MM.1S (cell line): ENCODE measurements at regions not wholly inside any gene's neighbourhood (a gene's known extent, or its start where the extent isn't known, plus 50 kb on each side); places are given as distances from the start of the nearest gene placed in this dataset.

ENCODE experiments used
- CTCF ChIP-seq: fragments of 300-600 bp; sonication (generic); IDR thresholded peaks from 2 replicates; pipeline ENCODE4 v1.5.1; 2016; ENCODE audit warnings: antibody characterized with exemption, low read length, mixed read lengths
- EZH2 ChIP-seq: fragments of 300-600 bp; sonication (generic); optimal IDR thresholded peaks from 2 replicates; pipeline ENCODE3; 2017; ENCODE audit warnings: low read depth, mild to moderate bottlenecking, antibody characterized with exemption, low read length, mixed read lengths

GRCh38 chr4:30456716-30457115 lies 263.5 kb upstream of the PCDH7 start:
- TF ChIP-seq CTCF (no peak), EZH2 (no peak)
